Endothelial cell of umbilical vein (primary cell): ENCODE measurements at regions not wholly inside any gene's neighbourhood (a gene's known extent, or its start where the extent isn't known, plus 50 kb on each side); places are given as distances from the start of the nearest gene placed in this dataset.

Experiments used
- BruUV-seq: library from RNA; stranded (reverse); fragments of 400-500 nt; replicated peaks from 2 replicates; lab custom pipeline; 2021; lab: Mats Ljungman, UMichigan
- CTCF ChIA-PET: fragments of 300-600, 350-600 bp; sonication (Branson Sonifier 250); formaldehyde crosslinking; loops from one replicate; lab custom pipeline; 2021; ENCODE audit warnings: antibody characterized with exemption, inconsistent platforms; lab: Charles Lee
- POLR2A ChIA-PET: fragments of 300-600, 350-600 bp; sonication (Branson Sonifier 250); formaldehyde crosslinking; loops from one replicate; lab custom pipeline; 2021; ENCODE audit warnings: antibody characterized with exemption, inconsistent platforms; lab: Charles Lee
- DNase-seq: peaks from one replicate; pipeline ENCODE4 v3.0.0-alpha.2; 2011; ENCODE audit warnings: low read depth, low spot score
- FAIRE-seq: peaks from 2 replicates; lab custom pipeline; 2011; peaks lifted over from hg19 to GRCh38; lab: Jason Lieb, UNC
- H2AFZ ChIP-seq: 2 replicates; pipeline ENCODE4 v1.6.0; 2012; ENCODE audit warnings: low read depth, low read length, control low read depth, inconsistent platforms
- H3K27ac ChIP-seq: 2 replicates; pipeline ENCODE4 v1.5.1; 2011; ENCODE audit warnings: low read depth, mild to moderate bottlenecking, control low read depth, low read length, moderate library complexity; ENCODE audit not compliant: insufficient read depth
- H3K27me3 ChIP-seq, 2 experiments: 2 replicates each; pipeline versions ENCODE4 v1.6.0 to v1.6.1; 2011; ENCODE audit warnings: low read length in 2 of 2, mixed read lengths in 1 of 2; ENCODE audit not compliant: control insufficient read depth in 2 of 2, insufficient read depth in 2 of 2
- H3K36me3 ChIP-seq, 2 experiments: 2 replicates in 1 of 2; 3 replicates in 1 of 2; pipeline ENCODE4 v1.5.1; 2011; ENCODE audit warnings: low read length in 2 of 2, mild to moderate bottlenecking in 1 of 2, moderate library complexity in 1 of 2; ENCODE audit not compliant: control insufficient read depth in 2 of 2, insufficient read depth in 2 of 2; ENCODE audit errors: extremely low read depth in 1 of 2
- H3K4me1 ChIP-seq: 3 replicates; pipeline ENCODE4 v1.5.1; 2011; ENCODE audit warnings: mild to moderate bottlenecking, low read length; ENCODE audit not compliant: control insufficient read depth, insufficient read depth; ENCODE audit errors: extremely low read depth
- H3K4me2 ChIP-seq: 2 replicates; pipeline ENCODE4 v1.6.1; 2011; ENCODE audit warnings: low read length, control low read depth, mixed read lengths; ENCODE audit not compliant: insufficient read depth
- H3K4me3 ChIP-seq, 3 experiments: fragments of 200-600 bp in 1 of 3; sonication (generic), shearing (Covaris generic) in 1 of 3; replicated peaks in 1 of 3; 2 replicates each; pipeline ENCODE4 v1.5.1; 2011 to 2016; ENCODE audit warnings: control low read depth in 3 of 3, low read length in 3 of 3, mild to moderate bottlenecking in 2 of 3, inconsistent platforms in 1 of 3, low read depth in 1 of 3, moderate library complexity in 1 of 3; ENCODE audit not compliant: insufficient read depth in 1 of 3
- H3K79me2 ChIP-seq: 2 replicates; pipeline ENCODE4 v1.6.0; 2012; ENCODE audit warnings: low read length, inconsistent platforms; ENCODE audit not compliant: control insufficient read depth, insufficient read depth
- H3K9ac ChIP-seq: replicated peaks from 2 replicates; pipeline ENCODE3; 2011; ENCODE audit warnings: low read length, control low read depth; ENCODE audit not compliant: insufficient read depth; ENCODE audit errors: extremely low read depth
- H3K9me1 ChIP-seq: replicated peaks from 3 replicates; pipeline ENCODE4 v1.6.0; 2011; ENCODE audit warnings: mild to moderate bottlenecking, low read length; ENCODE audit not compliant: control insufficient read depth, insufficient read depth; ENCODE audit errors: extremely low read depth
- H3K9me3 ChIP-seq: replicated peaks from 2 replicates; pipeline ENCODE4 v1.5.1; 2012; ENCODE audit warnings: low read length, inconsistent platforms; ENCODE audit not compliant: control insufficient read depth, insufficient read depth
- H4K20me1 ChIP-seq: replicated peaks from 2 replicates; pipeline ENCODE3; 2011; ENCODE audit warnings: mild to moderate bottlenecking, low read length; ENCODE audit not compliant: control insufficient read depth, insufficient read depth; ENCODE audit errors: extremely low read depth
- CTCF ChIP-seq, 2 donors: IDR thresholded peaks; 1 replicate in 1 of 2; 2 replicates in 1 of 2; pipeline ENCODE4 v1.5.1; 2011; ENCODE audit warnings: low read length in 2 of 2, mild to moderate bottlenecking in 2 of 2, moderate library complexity in 2 of 2, control low read depth in 1 of 2, inconsistent platforms in 1 of 2, low read depth in 1 of 2; ENCODE audit not compliant: insufficient read depth in 1 of 2; ENCODE audit errors: extremely low read depth in 1 of 2
- EZH2 ChIP-seq: IDR thresholded peaks from 2 replicates; pipeline ENCODE4 v1.6.1; 2012; ENCODE audit warnings: borderline replicate concordance, low read depth, mild to moderate bottlenecking, moderate library complexity, low read length, inconsistent platforms; ENCODE audit not compliant: severe bottlenecking
- FOS ChIP-seq: IDR thresholded peaks from 2 replicates; pipeline ENCODE4 v1.6.1; 2011; ENCODE audit warnings: mild to moderate bottlenecking, low read length, moderate library complexity, borderline replicate concordance; ENCODE audit not compliant: insufficient read depth
- GATA2 ChIP-seq: IDR thresholded peaks from 2 replicates; pipeline ENCODE4 v1.7.0; 2011; ENCODE audit warnings: low read depth, mild to moderate bottlenecking, moderate library complexity, mixed read lengths, low read length; ENCODE audit not compliant: insufficient read length, insufficient read depth
- JUN ChIP-seq: IDR thresholded peaks from 2 replicates; pipeline ENCODE4 v1.6.1; 2011; ENCODE audit warnings: borderline replicate concordance, low read depth; ENCODE audit not compliant: insufficient read length, insufficient read depth
- MAX ChIP-seq: IDR thresholded peaks from 2 replicates; pipeline ENCODE4 v1.6.1; 2011; ENCODE audit not compliant: insufficient read depth, insufficient read length
- MYC ChIP-seq: IDR thresholded peaks from one replicate; pipeline ENCODE4 v1.6.1; 2011; ENCODE audit warnings: mild to moderate bottlenecking, low read depth, low read length
- POLR2A ChIP-seq: IDR thresholded peaks from 2 replicates; pipeline ENCODE4 v1.6.1; 2012; ENCODE audit warnings: low read depth, mild to moderate bottlenecking, control low read depth, low read length
- POLR2AphosphoS5 ChIP-seq: IDR thresholded peaks from 2 replicates; pipeline ENCODE4 v1.6.1; 2012; ENCODE audit warnings: low read depth, mild to moderate bottlenecking, control low read depth, low read length, moderate library complexity; ENCODE audit not compliant: insufficient read depth
- dilution Hi-C: fragments of 300-500 bp; cut with MboI; formaldehyde crosslinking; loops from one replicate; pipeline ENCODE4 v1.15.0; 2019; ENCODE audit warnings: low sequenced_read_pairs; ENCODE audit not compliant: extremely low pct_ligation_motif_present
- intact Hi-C: fragments of 100-400 bp; cut with micrococcal nuclease; formaldehyde crosslinking; loops from one replicate; pipeline ENCODE4 v1.10.0; 2022

- Histone ChIP-seq H3K9me1 (no peaks in the 10 kb centered on the region), H3K27me3 (no peaks in the 10 kb centered on the region), H3K9me3 (peaks cover 10% of the 10 kb centered on the region), H3K79me2 (no peaks in the 10 kb centered on the region), H3K4me2 (no peak overlapping the region), H3K4me1 (no peaks in the 10 kb centered on the region), H3K36me3 (no peaks in the 10 kb centered on the region), H2AFZ (no peak overlapping the region), H3K27ac (no peak overlapping the region), H4K20me1 (no peaks in the 10 kb centered on the region), H3K4me3 (no peak overlapping the region), H3K9ac (no peak overlapping the region)
- ChIA-PET CTCF (no interaction called here), POLR2A (no interaction called here)
- no peak for DNase-seq
- dilution Hi-C loops (no loop called here), intact Hi-C loops (no loop called here)
- no peak for TF ChIP-seq EZH2
- TF ChIP-seq FOS = no peak
- no peak for TF ChIP-seq JUN
- TF ChIP-seq POLR2AphosphoS5 = no peak
- TF ChIP-seq MAX = no peak
- no peak for TF ChIP-seq MYC
- no peak for TF ChIP-seq GATA2
- TF ChIP-seq POLR2A = no peak
- no peak for TF ChIP-seq CTCF (IDR thresholded peaks at IDR 0.05; ENCODE audit: extremely low read depth in 1 of 2, insufficient read depth in 1 of 2, low read depth in 1 of 2, low read length in 2 of 2)
- no peak for FAIRE-seq
- no TSS peak for BruUV-seq
These were observed 114.4 kb upstream of the ADARB2 start for GRCh38 chr10:1851762-1852161.
